ENCODE measurements at regions not wholly inside any gene's neighbourhood (a gene's known extent, or its start where the extent isn't known, plus 50 kb on each side); places are given as distances from the start of the nearest gene placed in this dataset.

- H2BK5ac ChIP-seq (ENCODE audit: low read depth, low read length, poor library complexity, severe bottlenecking): no peak overlapping the region
- H3K36me3 ChIP-seq (ENCODE audit: control insufficient read depth in 1 of 2, insufficient read depth in 2 of 2, low read depth in 1 of 2, low read length in 2 of 2): peaks cover 3 to 5% of the 10 kb centered on the region in 2 experiments
- H3K9me3 ChIP-seq (ENCODE audit: control insufficient read depth, low read length): no peaks in the 10 kb centered on the region
- no peaks in the 10 kb centered on the region for H3K27me3 ChIP-seq (ENCODE audit: control insufficient read depth in 1 of 2, insufficient read depth in 1 of 2, low read length in 2 of 2)
- no peak overlapping the region for H2AK5ac ChIP-seq (ENCODE audit: low read length, severe bottlenecking)
- H2BK15ac ChIP-seq (ENCODE audit: low read depth, poor library complexity, severe bottlenecking): no peak overlapping the region
- no peak overlapping the region for H2AFZ ChIP-seq (ENCODE audit: low read depth, low read length)
- H3K27ac ChIP-seq (ENCODE audit: low read length, poor library complexity, severe bottlenecking): no peak overlapping the region
- H4K91ac ChIP-seq (ENCODE audit: low read length): no peak overlapping the region
- H3K18ac ChIP-seq (ENCODE audit: low read depth in 1 of 2, low read length in 2 of 2): no peak overlapping the region
- no peak overlapping the region for H3K4me2 ChIP-seq (ENCODE audit: low read length, poor library complexity, severe bottlenecking)
- H3K79me1 ChIP-seq (replicated peaks; ENCODE audit: low read length, poor library complexity, severe bottlenecking): no peaks in the 10 kb centered on the region
- H2BK12ac ChIP-seq (ENCODE audit: low read length in 2 of 2): no peak overlapping the region
- WGBS: 72% methylated on average over 5 of the region's 5 CpGs
- H3K14ac ChIP-seq (ENCODE audit: low read length in 2 of 2): no peak overlapping the region
- peaks cover 13% of the 10 kb centered on the region for H3K4me1 ChIP-seq (ENCODE audit: control insufficient read depth, insufficient read depth, low read depth, low read length)
- no peak overlapping the region for H3K9ac ChIP-seq (ENCODE audit: low read length)
- no peak overlapping the region for H3K4ac ChIP-seq (ENCODE audit: low read depth in 1 of 2, low read length in 2 of 2)
- no peak overlapping the region for H2BK120ac ChIP-seq (ENCODE audit: low read depth, low read length)
- no peak overlapping the region for H4K8ac ChIP-seq (ENCODE audit: low read length)
- H3K4me3 ChIP-seq (ENCODE audit: insufficient read depth in 1 of 2, low read depth in 1 of 2, low read length in 2 of 2): no peak overlapping the region
- no peak for DNase-seq
- no peak overlapping the region for H3K23ac ChIP-seq (ENCODE audit: low read length in 2 of 2)
These were observed 174.3 kb downstream of the SMAD6 start for GRCh38 chr15:66876421-66876730.

- H3K9me3 ChIP-seq (ENCODE audit: control insufficient read depth, low read length): no peaks in the 10 kb centered on the region
- no peaks in the 10 kb centered on the region for H3K27me3 ChIP-seq (ENCODE audit: control insufficient read depth in 1 of 2, insufficient read depth in 1 of 2, low read length in 2 of 2)
- H2BK5ac ChIP-seq (ENCODE audit: low read depth, low read length, poor library complexity, severe bottlenecking): no peak overlapping the region
- H3K4me3 ChIP-seq (ENCODE audit: insufficient read depth in 1 of 2, low read depth in 1 of 2, low read length in 2 of 2): no peak overlapping the region
- H3K27ac ChIP-seq (ENCODE audit: low read length, poor library complexity, severe bottlenecking): no peak overlapping the region
- H4K8ac ChIP-seq (ENCODE audit: low read length): no peak overlapping the region
- H2BK120ac ChIP-seq (ENCODE audit: low read depth, low read length): no peak overlapping the region
- no peak overlapping the region for H3K23ac ChIP-seq (ENCODE audit: low read length in 2 of 2)
- H2AFZ ChIP-seq (ENCODE audit: low read depth, low read length): no peak overlapping the region
- peak overlapping the region in 1 of 2 experiments; percentile 0 for H3K14ac ChIP-seq (ENCODE audit: low read length in 2 of 2)
- H3K4me2 ChIP-seq (ENCODE audit: low read length, poor library complexity, severe bottlenecking): no peak overlapping the region
- H2AK5ac ChIP-seq (ENCODE audit: low read length, severe bottlenecking): no peak overlapping the region
- no peak overlapping the region for H2BK12ac ChIP-seq (ENCODE audit: low read length in 2 of 2)
- no peak overlapping the region for H4K91ac ChIP-seq (ENCODE audit: low read length)
- no peak for DNase-seq
- H2BK15ac ChIP-seq (ENCODE audit: low read depth, poor library complexity, severe bottlenecking): no peak overlapping the region
- no peak overlapping the region for H3K4ac ChIP-seq (ENCODE audit: low read depth in 1 of 2, low read length in 2 of 2)
- whole genome bisulfite sequencing: 85% methylated on average over 15 of the region's 20 CpGs
- peaks cover 17% of the 10 kb centered on the region for H3K4me1 ChIP-seq (ENCODE audit: control insufficient read depth, insufficient read depth, low read depth, low read length)
- no peak overlapping the region for H3K9ac ChIP-seq (ENCODE audit: low read length)
- no peak overlapping the region for H3K18ac ChIP-seq (ENCODE audit: low read depth in 1 of 2, low read length in 2 of 2)
- no peaks in the 10 kb centered on the region for H3K79me1 ChIP-seq (replicated peaks; ENCODE audit: low read length, poor library complexity, severe bottlenecking)
- H3K36me3 ChIP-seq (ENCODE audit: control insufficient read depth in 1 of 2, insufficient read depth in 2 of 2, low read depth in 1 of 2, low read length in 2 of 2): peaks cover 3 to 5% of the 10 kb centered on the region in 2 experiments
These were observed 174.9 kb downstream of the SMAD6 start for GRCh38 chr15:66876731-66877476.

- DNase-seq: no peak
- H3K14ac ChIP-seq (ENCODE audit: low read length in 2 of 2): no peak overlapping the region
- H3K4ac ChIP-seq (ENCODE audit: low read depth in 1 of 2, low read length in 2 of 2): no peak overlapping the region
- peak overlapping the region in 1 of 2 experiments; percentile 38 for H3K18ac ChIP-seq (ENCODE audit: low read depth in 1 of 2, low read length in 2 of 2)
- H3K9ac ChIP-seq (ENCODE audit: low read length): no peak overlapping the region
- H2BK12ac ChIP-seq (ENCODE audit: low read length in 2 of 2): no peak overlapping the region
- peak overlapping the region; percentile 58 for H4K8ac ChIP-seq (ENCODE audit: low read length)
- H3K27me3 ChIP-seq (ENCODE audit: control insufficient read depth in 1 of 2, insufficient read depth in 1 of 2, low read length in 2 of 2): no peaks in the 10 kb centered on the region
- no peak overlapping the region for H3K4me3 ChIP-seq (ENCODE audit: insufficient read depth in 1 of 2, low read depth in 1 of 2, low read length in 2 of 2)
- no peak overlapping the region for H3K27ac ChIP-seq (ENCODE audit: low read length, poor library complexity, severe bottlenecking)
- no peaks in the 10 kb centered on the region for H3K79me1 ChIP-seq (replicated peaks; ENCODE audit: low read length, poor library complexity, severe bottlenecking)
- H2BK15ac ChIP-seq (ENCODE audit: low read depth, poor library complexity, severe bottlenecking): no peak overlapping the region
- H3K4me1 ChIP-seq (ENCODE audit: control insufficient read depth, insufficient read depth, low read depth, low read length): peaks cover 24% of the 10 kb centered on the region
- H2BK120ac ChIP-seq (ENCODE audit: low read depth, low read length): peak overlapping the region; percentile 39
- H3K23ac ChIP-seq (ENCODE audit: low read length in 2 of 2): no peak overlapping the region
- peak overlapping the region; percentile 58 for H4K91ac ChIP-seq (ENCODE audit: low read length)
- 60% methylated on average over 8 of the region's 9 CpGs for WGBS
- H2AK5ac ChIP-seq (ENCODE audit: low read length, severe bottlenecking): no peak overlapping the region
- no peaks in the 10 kb centered on the region for H3K9me3 ChIP-seq (ENCODE audit: control insufficient read depth, low read length)
- no peak overlapping the region for H3K4me2 ChIP-seq (ENCODE audit: low read length, poor library complexity, severe bottlenecking)
- no peak overlapping the region for H2AFZ ChIP-seq (ENCODE audit: low read depth, low read length)
- peaks cover 3 to 5% of the 10 kb centered on the region in 2 experiments for H3K36me3 ChIP-seq (ENCODE audit: control insufficient read depth in 1 of 2, insufficient read depth in 2 of 2, low read depth in 1 of 2, low read length in 2 of 2)
- H2BK5ac ChIP-seq (ENCODE audit: low read depth, low read length, poor library complexity, severe bottlenecking): no peak overlapping the region
These were observed 175.6 kb downstream of the SMAD6 start for GRCh38 chr15:66877477-66878271.

GRCh38 chr15:66878761-66879160 lies 176.7 kb downstream of the SMAD6 start:
- Histone ChIP-seq H3K14ac (ENCODE audit: low read length in 2 of 2) (no peak overlapping the region), H2BK15ac (ENCODE audit: low read depth, poor library complexity, severe bottlenecking) (no peak overlapping the region), H3K27me3 (ENCODE audit: control insufficient read depth in 1 of 2, insufficient read depth in 1 of 2, low read length in 2 of 2) (no peaks in the 10 kb centered on the region), H3K36me3 (ENCODE audit: control insufficient read depth in 1 of 2, insufficient read depth in 2 of 2, low read depth in 1 of 2, low read length in 2 of 2) (peaks cover 3 to 5% of the 10 kb centered on the region in 2 experiments), H3K4me3 (ENCODE audit: insufficient read depth in 1 of 2, low read depth in 1 of 2, low read length in 2 of 2) (no peak overlapping the region), H3K27ac (ENCODE audit: low read length, poor library complexity, severe bottlenecking) (no peak overlapping the region), H3K9ac (ENCODE audit: low read length) (no peak overlapping the region), H3K4me2 (ENCODE audit: low read length, poor library complexity, severe bottlenecking) (no peak overlapping the region), H3K4me1 (ENCODE audit: control insufficient read depth, insufficient read depth, low read depth, low read length) (peaks cover 25% of the 10 kb centered on the region), H2BK120ac (ENCODE audit: low read depth, low read length) (no peak overlapping the region), H2BK5ac (ENCODE audit: low read depth, low read length, poor library complexity, severe bottlenecking) (no peak overlapping the region), H2AFZ (ENCODE audit: low read depth, low read length) (no peak overlapping the region), H3K23ac (ENCODE audit: low read length in 2 of 2) (no peak overlapping the region), H3K79me1 (replicated peaks; ENCODE audit: low read length, poor library complexity, severe bottlenecking) (no peaks in the 10 kb centered on the region), H4K8ac (ENCODE audit: low read length) (no peak overlapping the region), H2AK5ac (ENCODE audit: low read length, severe bottlenecking) (no peak overlapping the region), H3K18ac (ENCODE audit: low read depth in 1 of 2, low read length in 2 of 2) (no peak overlapping the region), H2BK12ac (ENCODE audit: low read length in 2 of 2) (peak overlapping the region in 1 of 2 experiments; percentile 49), H4K91ac (ENCODE audit: low read length) (no peak overlapping the region), H3K4ac (ENCODE audit: low read depth in 1 of 2, low read length in 2 of 2) (no peak overlapping the region), H3K9me3 (ENCODE audit: control insufficient read depth, low read length) (no peaks in the 10 kb centered on the region)
- DNase-seq: no peak
- WGBS: 92% methylated on average over 4 of the region's 4 CpGs

Measured in mesenchymal stem cell (in vitro differentiated cells and primary cell).